Glomerular endothelial cell (primary cell): ENCODE measurements at regions not wholly inside any gene's neighbourhood (a gene's known extent, or its start where the extent isn't known, plus 50 kb on each side); places are given as distances from the start of the nearest gene placed in this dataset.
"Not testable (repeated sequence)": the region's sequence is repeated elsewhere in the genome, so short reads cannot be mapped to it uniquely, and the experiment has no call there.

Source experiments
- DNase-seq: peaks from one replicate; pipeline ENCODE4 v3.0.0-alpha.2; 2011; ENCODE audit warnings: low read depth, low spot score; ENCODE audit errors: extremely low read depth

- no peak for DNase-seq
These were observed 426.7 kb upstream of the ARX start for GRCh38 chrX:25442499-25442898.

- DNase-seq: no peak
These were observed 417.5 kb upstream of the ARX start for GRCh38 chrX:25433307-25433706.

DNA sequence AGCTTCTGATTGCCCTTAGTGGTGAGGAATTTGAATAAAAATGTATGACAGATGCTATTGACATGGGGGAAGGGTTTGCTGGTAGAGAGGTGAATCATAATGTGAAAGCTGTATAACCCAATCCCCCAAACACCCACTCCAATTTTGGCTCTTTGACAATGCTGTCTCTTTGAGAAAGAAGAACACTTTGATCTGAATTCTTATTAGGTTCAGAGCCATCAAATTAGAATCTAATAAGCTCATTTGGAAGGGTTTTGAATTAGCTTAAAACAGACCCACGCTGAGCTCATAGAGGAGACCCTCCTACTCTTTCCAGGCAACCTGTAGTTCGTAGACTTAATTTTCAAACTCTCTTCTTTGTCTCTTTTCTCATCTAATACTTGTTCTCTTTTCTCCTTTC is 416.6 kb upstream of the ARX start:
- no peak for DNase-seq

- no peak for DNase-seq
These were observed 412.2 kb upstream of the ARX start for GRCh38 chrX:25427873-25428555.

DNA sequence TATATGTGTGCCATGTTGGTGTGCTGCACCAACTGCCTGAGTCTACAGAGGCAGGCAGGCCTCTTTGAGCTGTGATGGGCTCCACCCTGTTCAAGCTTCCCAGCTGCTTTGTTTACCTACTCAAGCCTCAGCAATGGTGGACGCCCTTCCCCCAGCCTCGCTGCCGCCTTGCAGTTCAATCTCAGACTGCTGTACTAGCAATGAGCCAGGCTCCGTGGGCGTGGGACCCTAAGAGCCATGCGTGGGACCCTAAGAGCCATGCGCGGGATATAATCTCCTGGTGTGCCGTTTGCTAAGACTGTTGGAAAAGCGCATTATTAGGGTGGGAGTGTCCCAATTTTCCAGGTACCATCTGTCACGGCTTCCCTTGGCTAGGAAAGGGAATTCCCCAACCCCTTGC is 388.4 kb upstream of the ARX start:
- not testable (repeated sequence) for DNase-seq

DNA sequence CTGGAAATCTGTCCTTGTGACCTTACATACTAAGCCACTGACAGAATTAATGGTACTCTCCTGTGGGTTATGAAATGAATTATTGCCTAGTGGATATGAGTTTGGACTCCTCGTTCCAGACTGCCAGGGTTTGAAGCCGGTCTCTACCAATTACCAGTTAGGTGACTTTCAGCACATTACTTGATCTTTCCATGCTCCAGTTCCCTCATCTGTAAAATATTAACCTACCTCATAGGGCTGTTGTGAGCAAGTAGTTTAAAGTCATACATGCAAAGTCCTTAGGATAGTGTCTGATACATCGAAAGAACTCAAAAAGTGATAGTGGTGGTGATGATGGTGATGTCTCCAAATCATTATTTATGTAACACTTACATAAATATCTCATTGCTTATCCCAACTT is 373.5 kb upstream of the ARX start:
- DNase-seq: no peak

- no peak for DNase-seq
These were observed 367.4 kb upstream of the ARX start for GRCh38 chrX:25383196-25383595.

- no peak for DNase-seq
These were observed 340.7 kb upstream of the ARX start for GRCh38 chrX:25356456-25356855.

DNA sequence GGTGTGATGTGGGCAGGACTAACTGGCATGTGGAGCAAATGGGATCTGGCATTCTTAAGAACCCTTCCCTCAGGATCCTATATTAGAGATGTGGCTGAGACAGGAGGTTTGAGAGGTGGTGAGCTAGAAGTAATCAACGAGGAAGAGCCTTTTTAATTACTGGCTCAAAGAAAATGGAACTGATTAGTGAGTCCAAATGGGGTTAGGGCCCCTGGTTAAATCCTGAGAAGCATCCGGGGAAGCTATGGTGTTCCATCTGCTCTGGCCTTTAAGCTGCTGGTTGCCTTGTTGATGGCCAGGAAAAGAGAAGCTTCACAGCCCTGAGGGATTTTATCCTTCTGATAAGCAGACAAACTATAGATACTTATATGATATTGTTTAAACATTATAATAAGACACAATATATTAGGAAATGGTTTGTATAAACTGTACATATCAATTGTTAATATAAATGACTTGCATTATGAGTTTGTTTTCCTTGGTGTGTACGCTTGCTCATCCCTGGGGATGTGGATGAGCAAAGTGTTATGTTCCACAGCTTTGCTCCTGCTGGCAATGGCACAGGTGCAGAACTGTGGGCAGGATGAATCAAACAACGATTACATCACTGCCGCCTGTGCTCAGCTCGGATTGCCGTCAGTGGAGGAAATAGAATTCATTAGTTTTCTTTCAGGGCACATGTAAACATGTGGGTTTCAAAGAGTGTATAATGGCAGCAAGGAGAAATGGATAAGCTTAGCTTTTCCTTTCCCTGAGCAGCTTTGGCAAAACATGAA is 328.6 kb upstream of the ARX start:
- DNase-seq: no peak

GRCh38 chrX:25343060-25343459 is 327.3 kb upstream of the ARX start:
- no peak for DNase-seq

DNA sequence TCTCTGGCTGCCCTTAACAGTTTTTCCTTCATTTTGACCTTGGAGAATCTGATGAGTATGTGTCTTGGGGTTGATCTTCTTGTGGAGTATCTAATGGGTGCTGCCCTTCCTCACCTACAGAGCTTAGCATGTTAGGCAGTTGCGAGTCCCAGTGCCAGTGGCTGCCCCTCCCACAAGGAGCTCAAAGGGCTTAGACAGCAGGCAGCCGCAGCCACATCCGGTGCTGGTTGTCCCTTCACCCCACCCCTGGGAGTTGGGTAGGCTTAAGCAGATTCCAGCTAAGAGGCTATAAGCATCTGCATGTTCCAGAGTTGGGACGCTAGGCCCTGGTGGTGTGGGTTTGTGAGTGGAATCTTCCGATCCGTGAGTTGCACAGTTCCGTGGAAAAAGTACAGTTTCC is 322.1 kb upstream of the ARX start:
- DNase-seq: no peak

DNA sequence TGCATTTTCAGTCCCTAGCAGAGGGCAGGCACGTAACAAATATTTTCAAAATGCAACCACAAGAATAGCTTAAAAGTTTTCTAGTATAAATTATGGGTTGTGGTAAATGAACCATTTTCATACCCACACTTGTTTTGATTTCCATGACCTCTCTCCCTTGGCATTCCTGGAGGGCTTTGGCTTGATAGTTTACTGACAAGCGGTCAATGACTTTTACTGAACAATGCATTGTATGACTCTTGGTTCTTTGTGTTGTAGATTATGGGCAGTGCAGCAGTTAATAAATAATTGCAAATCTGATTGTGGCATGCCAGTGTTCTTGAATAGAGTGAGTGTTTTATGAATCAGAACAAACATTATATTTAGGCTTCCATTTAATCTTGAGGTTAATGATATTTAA is 285.2 kb upstream of the ARX start:
- DNase-seq: no peak

- no peak for DNase-seq
These were observed 281.1 kb upstream of the ARX start for GRCh38 chrX:25296850-25297249.

DNA sequence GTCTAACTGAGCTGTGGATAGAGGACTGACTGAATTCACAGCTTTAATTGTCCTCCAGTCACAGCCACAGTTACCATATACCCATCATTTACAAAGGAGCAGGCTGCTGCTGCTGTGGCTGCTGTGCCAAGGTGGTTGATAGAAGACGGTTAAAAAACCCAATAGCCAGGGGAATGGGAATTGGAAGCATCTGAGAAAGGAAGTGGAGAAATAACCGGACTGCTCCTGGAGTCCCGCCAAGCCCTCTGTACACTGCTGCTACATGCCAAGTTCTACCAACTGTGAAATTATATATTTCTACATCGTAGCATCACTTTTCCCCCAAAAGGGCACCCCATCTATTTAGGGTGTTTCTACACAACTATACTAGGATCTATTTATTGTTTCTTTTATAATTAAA is 279.7 kb upstream of the ARX start:
- no peak for DNase-seq

GRCh38 chrX:25290132-25290531 is 274.4 kb upstream of the ARX start:
- DNase-seq: no peak

- no peak for DNase-seq
These were observed 272.9 kb upstream of the ARX start for GRCh38 chrX:25288676-25289075.

DNA sequence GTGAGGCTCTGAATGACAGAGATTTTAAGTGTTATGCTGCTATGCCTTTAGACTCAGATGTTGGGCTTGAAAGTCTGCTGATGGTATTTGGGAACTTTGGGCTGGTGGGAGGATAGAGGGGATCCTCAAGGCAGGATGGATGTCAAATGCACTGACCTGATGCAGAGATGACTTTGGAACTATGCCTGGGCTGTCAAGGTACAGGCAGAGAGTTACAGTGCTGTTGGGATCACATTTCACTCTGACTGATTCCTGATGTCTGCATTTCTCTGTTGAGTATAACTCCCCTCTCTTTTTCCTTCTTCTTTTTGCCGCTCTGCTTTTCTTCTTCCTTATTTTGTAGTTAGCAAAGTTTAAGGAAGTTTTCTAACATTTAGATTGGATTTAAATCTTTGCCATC is 271.8 kb upstream of the ARX start:
- no peak for DNase-seq

DNA sequence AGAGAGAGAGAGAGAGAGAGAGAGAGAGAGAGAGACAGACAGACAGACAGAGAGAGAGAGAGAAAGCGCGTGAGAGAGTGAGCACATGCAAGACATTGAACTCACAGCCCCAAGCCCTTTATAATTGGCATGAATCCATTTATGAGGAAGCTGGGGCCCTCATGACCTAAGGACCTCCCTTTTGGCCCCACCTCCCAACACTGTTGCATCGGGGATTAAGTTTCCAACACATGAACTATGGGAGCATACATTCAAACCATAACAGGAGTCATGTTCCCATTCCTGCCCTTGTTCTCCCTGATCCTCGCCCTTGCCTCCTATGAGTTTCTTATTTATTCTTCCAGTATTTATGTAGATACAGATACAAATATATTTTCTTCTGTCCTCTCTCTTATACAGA is 269.8 kb upstream of the ARX start:
- DNase-seq: no peak

- no peak for DNase-seq
These were observed 263.7 kb upstream of the ARX start for GRCh38 chrX:25279510-25279909.

GRCh38 chrX:25278341-25278740 is 262.6 kb upstream of the ARX start:
- no peak for DNase-seq

DNA sequence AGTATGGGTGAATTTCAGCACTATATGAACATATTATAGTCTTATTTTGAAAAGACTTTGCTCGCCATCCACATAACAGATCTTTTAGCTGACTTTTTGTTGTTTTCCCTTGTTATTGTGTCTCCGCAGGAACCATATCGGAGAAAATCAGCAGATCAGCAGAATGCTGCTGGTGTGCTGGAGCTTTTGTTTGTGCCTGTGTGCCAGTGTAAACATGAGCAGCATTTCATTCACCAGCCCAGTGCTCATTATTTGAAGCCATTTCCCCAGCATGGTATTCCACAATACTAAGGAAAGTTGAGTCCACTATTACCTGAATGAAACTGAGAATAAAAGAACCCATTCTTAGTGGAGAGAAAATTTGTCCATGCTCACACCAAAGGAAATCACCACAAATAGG is 261.8 kb upstream of the ARX start:
- DNase-seq: no peak

DNA sequence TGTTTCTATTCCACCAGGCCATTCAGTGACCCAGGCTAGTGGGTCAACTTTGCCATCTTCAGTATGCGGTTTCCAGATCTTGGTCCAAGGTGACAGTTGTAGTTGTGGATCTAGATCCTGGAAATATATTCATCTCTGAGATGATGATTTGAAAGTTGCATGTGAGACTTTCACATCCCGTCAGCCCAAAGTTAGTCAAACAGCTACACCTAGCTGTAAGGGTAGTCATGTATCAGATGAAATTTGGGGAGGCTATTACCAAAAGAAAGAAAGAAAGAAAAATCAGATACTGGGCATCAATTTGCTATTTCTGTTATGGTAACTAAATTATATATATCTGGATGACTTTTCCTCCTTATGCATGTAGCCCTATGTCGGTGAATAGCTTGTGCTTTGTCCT is 259.4 kb upstream of the ARX start:
- no peak for DNase-seq

GRCh38 chrX:25241461-25241860 is 225.7 kb upstream of the ARX start:
- no peak for DNase-seq
